ENCODE measurements at regions not wholly inside any gene's neighbourhood (a gene's known extent, or its start where the extent isn't known, plus 50 kb on each side); places are given as distances from the start of the nearest gene placed in this dataset.

- no peak for TF ChIP-seq SUZ12 (IDR thresholded peaks at IDR 0.05)
- TF ChIP-seq ARNT (IDR thresholded peaks at IDR 0.05) = no peak
- no peak for TF ChIP-seq FOXA1 (IDR thresholded peaks at IDR 0.05)
- no peak for TF ChIP-seq FOXK2 (IDR thresholded peaks at IDR 0.05)
- no peak for TF ChIP-seq BHLHE40 (IDR thresholded peaks at IDR 0.05; ENCODE audit: borderline replicate concordance)
- TF ChIP-seq NFRKB (IDR thresholded peaks at IDR 0.05) = no peak
- TF ChIP-seq ELF4 (IDR thresholded peaks at IDR 0.05) = no peak
- no peak for TF ChIP-seq PKNOX1 (IDR thresholded peaks at IDR 0.05)
- TF ChIP-seq SP1 (IDR thresholded peaks at IDR 0.05) = no peak
- TF ChIP-seq CTBP1 (IDR thresholded peaks at IDR 0.05; ENCODE audit: borderline replicate concordance) = no peak
- ChIA-PET POLR2A (no interaction called here), CTCF (no interaction called here)
- DNase-seq (ENCODE audit: extremely low spot score) = no peak
Measured at GRCh38 chr15:68482246-68482645, 50.3 kb upstream of the ITGA11 start.

GRCh38 chr15:68483165-68483564 lies 51.2 kb upstream of the ITGA11 start:
- CTCF ChIA-PET = no interaction called here
- TF ChIP-seq ARNT (IDR thresholded peaks at IDR 0.05) = no peak
- no peak for TF ChIP-seq FOXK2 (IDR thresholded peaks at IDR 0.05)
- no peak for TF ChIP-seq SP1 (IDR thresholded peaks at IDR 0.05)
- no peak for TF ChIP-seq L3MBTL2 (conservative IDR thresholded peaks at IDR 0.05)
- TF ChIP-seq FOXM1 (IDR thresholded peaks at IDR 0.05; ENCODE audit: borderline replicate concordance) = no peak
- TF ChIP-seq NFRKB (IDR thresholded peaks at IDR 0.05) = no peak
- TF ChIP-seq ZNF384 (IDR thresholded peaks at IDR 0.05) = no peak
- TF ChIP-seq CTBP1 (IDR thresholded peaks at IDR 0.05; ENCODE audit: borderline replicate concordance) = no peak
- no peak for TF ChIP-seq ELF4 (IDR thresholded peaks at IDR 0.05)
- no peak for TF ChIP-seq SUZ12 (IDR thresholded peaks at IDR 0.05)
- TF ChIP-seq TARDBP (IDR thresholded peaks at IDR 0.05) = no peak
- no peak for TF ChIP-seq LEF1 (IDR thresholded peaks at IDR 0.05; ENCODE audit: borderline replicate concordance)
- TF ChIP-seq BHLHE40 (IDR thresholded peaks at IDR 0.05; ENCODE audit: borderline replicate concordance) = no peak
- TF ChIP-seq PKNOX1 (IDR thresholded peaks at IDR 0.05) = no peak
- no peak for TF ChIP-seq HDGF (IDR thresholded peaks at IDR 0.05; ENCODE audit: borderline replicate concordance)
- no peak for TF ChIP-seq FOXA1 (IDR thresholded peaks at IDR 0.05)
- POLR2A ChIA-PET = no interaction called here
- no peak for DNase-seq (ENCODE audit: extremely low spot score)

- DNase-seq (ENCODE audit: extremely low spot score) = no peak
- no peak for TF ChIP-seq FOXM1 (IDR thresholded peaks at IDR 0.05; ENCODE audit: borderline replicate concordance)
- no peak for TF ChIP-seq NFRKB (IDR thresholded peaks at IDR 0.05)
- TF ChIP-seq LEF1 (IDR thresholded peaks at IDR 0.05; ENCODE audit: borderline replicate concordance) = no peak
- no peak for TF ChIP-seq HDGF (IDR thresholded peaks at IDR 0.05; ENCODE audit: borderline replicate concordance)
- TF ChIP-seq FOXK2 (IDR thresholded peaks at IDR 0.05) = no peak
- TF ChIP-seq CTBP1 (IDR thresholded peaks at IDR 0.05; ENCODE audit: borderline replicate concordance) = no peak
- no peak for TF ChIP-seq ZNF384 (IDR thresholded peaks at IDR 0.05)
- no peak for TF ChIP-seq SP1 (IDR thresholded peaks at IDR 0.05)
- no peak for TF ChIP-seq FOXA1 (IDR thresholded peaks at IDR 0.05)
- TF ChIP-seq ELF4 (IDR thresholded peaks at IDR 0.05) = no peak
- TF ChIP-seq BHLHE40 (IDR thresholded peaks at IDR 0.05; ENCODE audit: borderline replicate concordance) = no peak
- no peak for TF ChIP-seq L3MBTL2 (conservative IDR thresholded peaks at IDR 0.05)
- TF ChIP-seq ARNT (IDR thresholded peaks at IDR 0.05) = no peak
- TF ChIP-seq SUZ12 (IDR thresholded peaks at IDR 0.05) = no peak
- no peak for TF ChIP-seq PKNOX1 (IDR thresholded peaks at IDR 0.05)
- no peak for TF ChIP-seq TARDBP (IDR thresholded peaks at IDR 0.05)
- POLR2A ChIA-PET = no interaction called here
- CTCF ChIA-PET = no interaction called here
Measured at GRCh38 chr15:68484220-68484619, 52.3 kb upstream of the ITGA11 start.

- DNase-seq (ENCODE audit: extremely low spot score) = no peak
- CTCF ChIA-PET = no interaction called here
- POLR2A ChIA-PET = no interaction called here
- TF ChIP-seq ARNT (IDR thresholded peaks at IDR 0.05) = no peak
Measured at GRCh38 chr15:68484696-68485400, 52.9 kb upstream of the ITGA11 start.

- CTCF ChIA-PET = interaction anchor here (0.6 kb wide), 1 partner anchor 53 kb away, joined by 3 read pairs; no protein-coding TSS in a partner anchor
- POLR2A ChIA-PET = no interaction called here
- TF ChIP-seq FOXK2 (IDR thresholded peaks at IDR 0.05) (no peak), BHLHE40 (IDR thresholded peaks at IDR 0.05; ENCODE audit: borderline replicate concordance) (no peak), FOXM1 (IDR thresholded peaks at IDR 0.05; ENCODE audit: borderline replicate concordance) (no peak), ELF4 (IDR thresholded peaks at IDR 0.05) (no peak)
- no peak for DNase-seq (ENCODE audit: extremely low spot score)
Measured at GRCh38 chr15:68485721-68486360, 53.9 kb upstream of the ITGA11 start.

- POLR2A ChIA-PET = no interaction called here
- no peak for DNase-seq (ENCODE audit: extremely low spot score)
- no peak for TF ChIP-seq FOXA1 (IDR thresholded peaks at IDR 0.05)
- no peak for TF ChIP-seq NFRKB (IDR thresholded peaks at IDR 0.05)
- CTCF ChIA-PET = no interaction called here
Measured at GRCh38 chr15:68487087-68487843, 55.3 kb upstream of the ITGA11 start.
